Astrocyte of the cerebellum (primary cell): ENCODE measurements at regions not wholly inside any gene's neighbourhood (a gene's known extent, or its start where the extent isn't known, plus 50 kb on each side); places are given as distances from the start of the nearest gene placed in this dataset.

ENCODE experiments used
- DNase-seq: peaks from one replicate; pipeline ENCODE4 v3.0.0-alpha.2; 2011; ENCODE audit warnings: low read depth
- H3K4me3 ChIP-seq: 2 replicates; pipeline ENCODE4 v1.5.1; 2011; ENCODE audit warnings: mild to moderate bottlenecking, low read depth, low read length, moderate library complexity
- CTCF ChIP-seq: IDR thresholded peaks from 2 replicates; pipeline ENCODE4 v1.5.1; 2012; ENCODE audit warnings: low read length, low read depth, moderate library complexity, mild to moderate bottlenecking; ENCODE audit errors: missing control alignments
- in situ Hi-C: cut with HindIII; loops from 2 replicates; pipeline ENCODE4 v1.10.0; 2017; ENCODE audit warnings: low sequenced_read_pairs

DNA sequence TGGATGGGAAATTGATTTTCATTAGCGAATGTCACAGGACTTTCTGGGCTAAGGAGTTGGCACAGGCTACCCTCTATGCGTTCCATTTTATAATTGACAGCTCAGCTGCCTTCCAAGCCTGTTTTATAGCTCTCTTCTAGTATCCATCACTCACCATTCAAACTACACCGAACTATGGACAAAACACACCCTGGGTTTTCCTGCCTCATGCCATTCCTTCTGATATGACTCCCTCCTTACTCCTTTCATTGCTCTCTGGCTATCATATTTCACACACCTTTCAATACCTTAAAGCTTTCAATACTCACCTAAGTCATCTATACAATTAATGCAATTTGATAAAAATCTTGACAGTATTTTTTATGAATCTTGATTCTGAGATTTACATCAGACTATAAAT is 181.3 kb downstream of the RAP2A start:
- no peak for TF ChIP-seq CTCF
- in situ Hi-C loops: no loop called here
- H3K4me3 ChIP-seq: no peak overlapping the region
- no peak for DNase-seq

GRCh38 chr13:97616385-97616784 is 182.4 kb downstream of the RAP2A start:
- H3K4me3 ChIP-seq: no peak overlapping the region
- DNase-seq: no peak
- in situ Hi-C loops: no loop called here
- TF ChIP-seq CTCF: no peak

DNA sequence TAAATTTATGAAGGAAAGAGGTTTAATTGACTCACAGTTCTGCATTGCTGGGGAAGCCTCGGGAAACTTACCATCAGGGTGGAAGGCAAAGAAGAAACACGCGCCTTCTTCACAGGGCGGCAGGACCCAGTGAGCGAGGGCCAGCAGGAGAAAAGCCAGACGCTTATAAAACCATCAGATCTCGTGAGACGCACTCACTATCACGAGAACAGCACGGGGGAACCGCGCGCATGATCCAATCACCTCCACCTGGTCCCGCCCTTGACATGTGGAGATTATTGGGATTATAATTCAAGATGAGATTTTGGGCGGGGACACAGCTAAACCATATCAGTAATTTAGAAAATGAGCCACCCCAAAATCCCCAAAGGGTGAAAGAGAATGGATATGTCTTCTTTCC is 187.1 kb downstream of the RAP2A start:
- no peak for DNase-seq
- in situ Hi-C loops: no loop called here
- TF ChIP-seq CTCF: no peak
- no peak overlapping the region for H3K4me3 ChIP-seq

DNA sequence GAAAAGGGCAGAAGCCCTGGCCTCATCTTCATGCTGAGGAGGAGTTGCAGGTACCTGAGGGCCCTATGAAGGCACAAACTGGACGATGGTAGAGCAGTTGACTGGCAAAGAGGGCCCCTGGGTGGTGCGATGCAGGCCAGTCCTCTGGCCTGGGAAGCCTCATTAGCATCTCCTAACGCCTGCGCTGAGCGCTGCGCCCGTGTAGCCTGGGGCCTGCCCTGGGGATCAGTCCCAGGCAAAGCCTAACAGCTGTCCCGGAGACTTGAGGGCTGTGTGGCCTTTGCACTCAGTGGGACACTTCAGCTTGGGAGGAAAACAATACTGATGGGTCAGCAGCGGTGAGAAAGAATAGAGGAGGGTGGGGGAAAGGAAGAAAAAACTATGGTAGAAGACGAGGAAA is 187.7 kb downstream of the RAP2A start:
- in situ Hi-C loops: no loop called here
- no peak overlapping the region for H3K4me3 ChIP-seq
- DNase-seq: no peak
- no peak for TF ChIP-seq CTCF

- in situ Hi-C loops: no loop called here
- peak; percentile 78 for DNase-seq
- no peak for TF ChIP-seq CTCF
- no peak overlapping the region for H3K4me3 ChIP-seq
These were observed 193.6 kb downstream of the RAP2A start for GRCh38 chr13:97627566-97627965.

DNA sequence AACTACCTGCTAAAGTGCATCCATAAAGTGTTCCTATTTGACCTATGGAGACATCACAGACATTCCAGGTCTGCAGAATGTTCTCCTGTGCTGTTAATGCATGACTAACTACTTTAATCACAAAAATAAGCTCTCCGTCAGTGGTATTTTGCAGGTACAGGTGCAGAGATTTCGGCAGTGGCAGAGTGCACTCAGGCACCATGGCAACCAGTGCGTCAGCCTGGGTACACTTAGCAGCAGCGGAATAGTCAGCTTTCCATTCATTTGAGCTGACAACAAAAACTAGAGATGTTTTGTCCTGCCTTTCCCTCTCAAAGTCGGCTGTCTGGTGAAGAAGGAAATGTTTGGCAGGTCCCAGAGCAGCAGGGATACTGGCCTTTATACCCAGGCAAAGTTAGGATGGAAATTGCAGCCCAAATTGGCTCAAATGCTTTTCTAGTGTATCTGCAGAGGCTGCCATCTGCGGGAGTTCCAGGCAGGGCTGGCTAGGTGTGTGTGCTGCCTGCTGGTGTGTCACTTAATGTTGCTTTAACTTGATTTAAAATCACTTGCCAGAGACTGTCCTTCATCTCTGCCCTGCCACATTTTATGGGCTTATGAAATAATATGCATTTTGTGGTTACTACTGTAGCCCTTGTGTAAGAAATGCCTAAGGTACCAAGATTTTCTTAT is 195.8 kb downstream of the RAP2A start:
- H3K4me3 ChIP-seq: no peak overlapping the region
- DNase-seq: no peak
- TF ChIP-seq CTCF: no peak
- in situ Hi-C loops: no loop called here
